Lower lobe of right lung (tissue), 2 donors: ENCODE measurements at regions not wholly inside any gene's neighbourhood (a gene's known extent, or its start where the extent isn't known, plus 50 kb on each side); places are given as distances from the start of the nearest gene placed in this dataset.

ENCODE experiments used
- ATAC-seq, 2 donors: fragments of 200-7000 bp; cut with Tn5 transposase; one replicate each; pipeline ENCODE4 v1.9.1; 2020 to 2022; ENCODE audit warnings: mild to moderate bottlenecking in 2 of 2, moderate library complexity in 2 of 2
- DNase-seq: peaks from one replicate; pipeline ENCODE4 v3.0.0-alpha.2; 2020
- H3K27ac ChIP-seq: fragments of 200-600 bp; one replicate; pipeline ENCODE4 v1.8.0; 2022
- H3K27me3 ChIP-seq: fragments of 200-600 bp; one replicate; pipeline ENCODE4 v1.8.0; 2022; ENCODE audit warnings: low read depth
- H3K36me3 ChIP-seq: fragments of 200-600 bp; one replicate; pipeline ENCODE4 v1.8.0; 2022; ENCODE audit warnings: mild to moderate bottlenecking
- H3K4me1 ChIP-seq: fragments of 200-600 bp; one replicate; pipeline ENCODE4 v1.8.0; 2022
- H3K4me3 ChIP-seq: fragments of 200-600 bp; one replicate; pipeline ENCODE4 v1.8.0; 2022; ENCODE audit warnings: mild to moderate bottlenecking
- H3K9me3 ChIP-seq: fragments of 200-600 bp; one replicate; pipeline ENCODE4 v1.8.0; 2022
- intact Hi-C: fragments of 100-400 bp; cut with DNase I; formaldehyde crosslinking; loops from one replicate; pipeline ENCODE4 v1.11.0; 2022
- TF ChIP-seq, protein P1 (sequence below): fragments of 200-600 bp; IDR thresholded peaks from one replicate; pipeline ENCODE4 v1.8.0; 2022; ENCODE audit warnings: antibody characterized with exemption, mild to moderate bottlenecking
- donor health status: DM: no; HTN: yes; CAD: no; lungs with severe emphysema.

- Histone ChIP-seq H3K36me3 (no peaks in the 10 kb centered on the region), H3K4me1 (no peaks in the 10 kb centered on the region), H3K27ac (no peak overlapping the region), H3K9me3 (no peaks in the 10 kb centered on the region), H3K27me3 (no peaks in the 10 kb centered on the region), H3K4me3 (no peak overlapping the region)
- TF ChIP-seq, protein P1, sequence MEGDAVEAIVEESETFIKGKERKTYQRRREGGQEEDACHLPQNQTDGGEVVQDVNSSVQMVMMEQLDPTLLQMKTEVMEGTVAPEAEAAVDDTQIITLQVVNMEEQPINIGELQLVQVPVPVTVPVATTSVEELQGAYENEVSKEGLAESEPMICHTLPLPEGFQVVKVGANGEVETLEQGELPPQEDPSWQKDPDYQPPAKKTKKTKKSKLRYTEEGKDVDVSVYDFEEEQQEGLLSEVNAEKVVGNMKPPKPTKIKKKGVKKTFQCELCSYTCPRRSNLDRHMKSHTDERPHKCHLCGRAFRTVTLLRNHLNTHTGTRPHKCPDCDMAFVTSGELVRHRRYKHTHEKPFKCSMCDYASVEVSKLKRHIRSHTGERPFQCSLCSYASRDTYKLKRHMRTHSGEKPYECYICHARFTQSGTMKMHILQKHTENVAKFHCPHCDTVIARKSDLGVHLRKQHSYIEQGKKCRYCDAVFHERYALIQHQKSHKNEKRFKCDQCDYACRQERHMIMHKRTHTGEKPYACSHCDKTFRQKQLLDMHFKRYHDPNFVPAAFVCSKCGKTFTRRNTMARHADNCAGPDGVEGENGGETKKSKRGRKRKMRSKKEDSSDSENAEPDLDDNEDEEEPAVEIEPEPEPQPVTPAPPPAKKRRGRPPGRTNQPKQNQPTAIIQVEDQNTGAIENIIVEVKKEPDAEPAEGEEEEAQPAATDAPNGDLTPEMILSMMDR: no peak
- DNase-seq: no peak
- ATAC-seq: no peak
- intact Hi-C loops: no loop called here
Observed at GRCh38 chr15:29438703-29439055, 169.1 kb upstream of the NSMCE3 start.

DNA sequence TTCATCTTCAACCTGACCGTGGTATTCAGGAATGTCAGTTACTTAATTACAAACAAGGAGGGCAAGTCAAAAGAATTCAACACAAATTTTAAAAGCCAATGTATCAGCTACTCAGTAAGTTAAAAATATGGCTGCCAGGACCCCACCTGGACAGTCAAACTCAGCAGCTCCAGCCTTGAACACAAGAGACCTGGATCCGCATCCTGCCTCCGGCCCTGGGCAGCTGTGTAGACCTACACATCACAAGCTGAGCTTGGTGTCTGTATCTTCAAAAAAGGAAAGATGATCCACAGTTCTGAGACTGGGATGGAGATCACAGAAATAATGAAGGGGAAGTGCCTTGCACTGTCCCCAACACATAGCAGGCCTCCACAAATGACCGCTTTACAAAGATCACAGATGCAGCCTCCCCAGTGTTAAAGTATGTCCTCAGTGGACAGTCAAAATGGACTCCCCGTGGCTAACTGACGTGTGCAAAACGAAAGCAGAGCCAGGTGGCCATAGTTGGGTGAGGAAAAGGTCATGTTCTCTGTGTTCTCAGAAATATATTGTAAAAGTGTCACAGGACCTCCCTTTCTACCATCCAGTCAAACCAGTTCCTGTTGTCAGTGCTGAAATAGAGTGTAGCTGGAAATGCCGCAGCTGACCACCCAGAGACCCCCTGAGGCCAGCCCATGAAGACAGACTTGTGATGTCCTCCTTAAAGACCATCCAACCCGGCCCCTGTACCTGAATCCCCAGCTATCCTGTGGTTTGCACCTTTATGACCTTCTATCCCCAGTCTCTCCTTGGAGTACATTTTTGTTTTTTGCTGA lies 168.5 kb upstream of the NSMCE3 start:
- no peak for ATAC-seq
- DNase-seq: no peak

GRCh38 chr15:29435811-29436210 lies 166.2 kb upstream of the NSMCE3 start:
- no peaks in the 10 kb centered on the region for H3K4me1 ChIP-seq
- DNase-seq (no peak), ATAC-seq (no peak)
- H3K27ac ChIP-seq: no peak overlapping the region
- H3K36me3 ChIP-seq: no peaks in the 10 kb centered on the region
- H3K4me3 ChIP-seq: no peak overlapping the region
- H3K27me3 ChIP-seq: no peaks in the 10 kb centered on the region
- no peaks in the 10 kb centered on the region for H3K9me3 ChIP-seq
- intact Hi-C loops: no loop called here
- TF ChIP-seq, protein P1: no peak

More for the DNA sequence above, 168.5 kb upstream of the NSMCE3 start:
- intact Hi-C loops: no loop called here
- H3K36me3 ChIP-seq: no peaks in the 10 kb centered on the region
- no peaks in the 10 kb centered on the region for H3K9me3 ChIP-seq
- H3K4me3 ChIP-seq: no peak overlapping the region
- H3K27ac ChIP-seq: no peak overlapping the region
- TF ChIP-seq, protein P1: no peak
- no peaks in the 10 kb centered on the region for H3K4me1 ChIP-seq
- H3K27me3 ChIP-seq: no peaks in the 10 kb centered on the region

DNA sequence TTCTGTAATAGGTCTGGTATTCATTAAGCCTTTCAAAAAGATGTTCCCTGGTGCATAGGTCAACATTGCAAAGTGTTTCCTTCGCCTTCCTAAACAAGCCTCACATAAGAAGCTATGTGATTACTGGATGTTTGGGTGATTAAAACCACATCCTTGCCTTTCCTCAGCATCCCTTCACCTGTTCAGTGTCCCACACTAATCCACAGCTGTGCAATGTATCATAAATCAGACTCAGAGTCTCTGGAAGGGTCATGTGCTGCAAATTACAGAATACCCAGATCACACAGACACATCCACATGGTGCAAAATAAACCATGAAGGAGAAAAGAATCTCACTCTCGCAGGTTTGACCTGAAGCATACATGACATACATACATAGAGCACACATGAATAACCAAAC lies 164.7 kb upstream of the NSMCE3 start:
- DNase-seq: no peak
- intact Hi-C loops: no loop called here
- no peaks in the 10 kb centered on the region for H3K4me1 ChIP-seq
- H3K4me3 ChIP-seq: no peak overlapping the region
- no peaks in the 10 kb centered on the region for H3K36me3 ChIP-seq
- H3K27me3 ChIP-seq: no peaks in the 10 kb centered on the region
- TF ChIP-seq, protein P1: no peak
- ATAC-seq: no peak
- no peaks in the 10 kb centered on the region for H3K9me3 ChIP-seq
- no peak overlapping the region for H3K27ac ChIP-seq

DNA sequence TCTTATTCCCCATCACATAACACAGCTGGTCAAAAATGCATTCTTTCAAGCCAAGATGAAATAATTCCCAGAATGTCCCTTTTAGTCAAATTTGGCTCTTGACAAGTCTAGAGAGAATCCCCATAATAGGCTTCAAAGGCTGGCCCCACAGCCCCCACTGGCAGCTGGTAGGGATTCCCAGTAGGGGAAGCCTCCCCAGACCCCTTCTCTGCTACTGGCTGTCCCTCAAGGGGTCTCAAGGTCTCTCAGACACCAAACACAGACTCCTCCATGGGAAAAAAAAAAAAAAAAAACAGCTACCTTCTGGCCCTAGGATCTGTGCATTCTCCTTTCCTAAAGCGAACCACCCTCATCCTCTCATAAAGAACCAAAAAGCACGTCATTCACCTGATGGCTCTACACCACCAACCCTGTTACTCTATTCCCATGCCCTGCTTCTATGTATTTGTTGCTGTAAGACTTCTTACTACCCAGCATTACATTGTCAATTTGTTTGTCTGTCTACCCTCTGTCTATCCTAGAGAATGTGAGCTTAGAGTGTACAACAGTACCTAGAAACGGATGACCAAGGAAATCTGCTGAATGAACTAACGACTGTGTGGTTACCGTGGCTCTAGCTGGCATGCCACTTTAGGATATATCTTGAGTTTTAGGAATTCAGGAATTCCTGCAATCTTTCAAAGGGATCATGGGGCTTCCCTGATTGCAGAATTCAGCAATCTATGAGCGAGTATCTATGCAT lies 164.1 kb upstream of the NSMCE3 start:
- intact Hi-C loops: no loop called here
- no peak for ATAC-seq
- H3K27me3 ChIP-seq: no peaks in the 10 kb centered on the region

More for the DNA sequence above, 164.1 kb upstream of the NSMCE3 start:
- H3K4me1 ChIP-seq: no peaks in the 10 kb centered on the region
- H3K27ac ChIP-seq: no peak overlapping the region
- TF ChIP-seq, protein P1: no peak
- H3K36me3 ChIP-seq: no peaks in the 10 kb centered on the region
- no peak for DNase-seq
- H3K9me3 ChIP-seq: no peaks in the 10 kb centered on the region
- no peak overlapping the region for H3K4me3 ChIP-seq
